Peyer's patch (tissue), 4 donors: ENCODE measurements at regions not wholly inside any gene's neighbourhood (a gene's known extent, or its start where the extent isn't known, plus 50 kb on each side); places are given as distances from the start of the nearest gene placed in this dataset.

Source experiments
- POLR2A ChIP-seq, 2 donors: fragments of 450-650 bp; IDR thresholded peaks; one replicate each; pipeline ENCODE4 v1.5.1; 2017; ENCODE audit warnings: antibody characterized with exemption in 2 of 2, mild to moderate bottlenecking in 2 of 2, moderate library complexity in 2 of 2
- TF ChIP-seq, protein P1 (sequence below), 6 experiments: fragments of 450-650 bp in 4 of 6; fragments of 200-600 bp in 2 of 6; sonication (generic) in 1 of 6; IDR thresholded peaks; one replicate each; pipeline ENCODE4 v1.5.1; 2017 to 2019; ENCODE audit warnings: antibody characterized with exemption in 6 of 6, mild to moderate bottlenecking in 3 of 6, moderate library complexity in 1 of 6

DNA sequence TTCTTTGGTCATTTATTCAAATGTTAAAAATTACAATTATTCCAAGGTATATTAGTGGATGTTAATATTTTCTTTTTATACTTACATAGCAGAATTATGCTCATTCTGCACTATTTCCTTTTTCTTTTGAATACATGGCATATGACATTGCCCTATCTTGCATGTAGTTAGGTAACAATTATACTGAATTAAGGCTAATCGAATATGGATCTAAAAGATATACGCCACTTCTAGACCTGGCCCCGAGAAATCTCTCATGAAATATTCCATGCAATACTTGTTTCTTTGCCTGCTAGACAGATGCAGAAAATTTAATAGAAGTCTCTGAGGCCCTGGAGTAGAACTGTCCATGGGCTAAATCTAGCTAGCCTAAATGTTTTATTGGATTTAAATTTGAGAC lies 493.4 kb downstream of the OTOL1 start:
- TF ChIP-seq, protein P1, sequence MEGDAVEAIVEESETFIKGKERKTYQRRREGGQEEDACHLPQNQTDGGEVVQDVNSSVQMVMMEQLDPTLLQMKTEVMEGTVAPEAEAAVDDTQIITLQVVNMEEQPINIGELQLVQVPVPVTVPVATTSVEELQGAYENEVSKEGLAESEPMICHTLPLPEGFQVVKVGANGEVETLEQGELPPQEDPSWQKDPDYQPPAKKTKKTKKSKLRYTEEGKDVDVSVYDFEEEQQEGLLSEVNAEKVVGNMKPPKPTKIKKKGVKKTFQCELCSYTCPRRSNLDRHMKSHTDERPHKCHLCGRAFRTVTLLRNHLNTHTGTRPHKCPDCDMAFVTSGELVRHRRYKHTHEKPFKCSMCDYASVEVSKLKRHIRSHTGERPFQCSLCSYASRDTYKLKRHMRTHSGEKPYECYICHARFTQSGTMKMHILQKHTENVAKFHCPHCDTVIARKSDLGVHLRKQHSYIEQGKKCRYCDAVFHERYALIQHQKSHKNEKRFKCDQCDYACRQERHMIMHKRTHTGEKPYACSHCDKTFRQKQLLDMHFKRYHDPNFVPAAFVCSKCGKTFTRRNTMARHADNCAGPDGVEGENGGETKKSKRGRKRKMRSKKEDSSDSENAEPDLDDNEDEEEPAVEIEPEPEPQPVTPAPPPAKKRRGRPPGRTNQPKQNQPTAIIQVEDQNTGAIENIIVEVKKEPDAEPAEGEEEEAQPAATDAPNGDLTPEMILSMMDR (IDR thresholded peaks at IDR 0.05) = no peak
- TF ChIP-seq POLR2A (IDR thresholded peaks at IDR 0.05) = no peak
